Central memory CD4-positive, alpha-beta T cell (primary cell): ENCODE measurements at regions not wholly inside any gene's neighbourhood (a gene's known extent, or its start where the extent isn't known, plus 50 kb on each side); places are given as distances from the start of the nearest gene placed in this dataset.
"Not testable (repeated sequence)": the region's sequence is repeated elsewhere in the genome, so short reads cannot be mapped to it uniquely, and the experiment has no call there.

Source experiments
- DNase-seq: peaks from one replicate; pipeline ENCODE4 v3.0.0; 2022

DNA sequence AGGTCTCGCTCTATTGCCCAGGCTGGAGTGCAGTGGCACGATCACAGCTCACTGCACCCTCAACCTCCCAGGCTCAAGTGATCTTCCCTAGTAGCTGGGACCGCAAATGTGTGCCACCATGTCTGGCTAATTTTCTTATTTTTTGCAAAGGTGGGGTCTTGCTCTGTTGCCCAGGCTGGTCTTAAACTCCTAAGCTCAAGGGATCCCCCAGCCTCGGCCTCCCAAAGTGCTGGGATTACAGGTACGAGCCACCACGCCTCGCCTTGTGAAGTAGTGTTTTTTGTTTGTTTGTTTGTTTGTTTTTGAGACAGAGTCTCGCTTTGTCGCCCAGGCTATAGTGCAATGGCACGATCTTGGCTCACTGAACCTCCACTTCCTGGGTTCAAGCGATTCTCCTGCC is 125.5 kb downstream of the HAUS1 start:
- DNase-seq: not testable (repeated sequence)

GRCh38 chr18:46236156-46236555 is 132.0 kb downstream of the HAUS1 start:
- DNase-seq: no peak

GRCh38 chr18:46237891-46238290 is 133.7 kb downstream of the HAUS1 start:
- no peak for DNase-seq

DNA sequence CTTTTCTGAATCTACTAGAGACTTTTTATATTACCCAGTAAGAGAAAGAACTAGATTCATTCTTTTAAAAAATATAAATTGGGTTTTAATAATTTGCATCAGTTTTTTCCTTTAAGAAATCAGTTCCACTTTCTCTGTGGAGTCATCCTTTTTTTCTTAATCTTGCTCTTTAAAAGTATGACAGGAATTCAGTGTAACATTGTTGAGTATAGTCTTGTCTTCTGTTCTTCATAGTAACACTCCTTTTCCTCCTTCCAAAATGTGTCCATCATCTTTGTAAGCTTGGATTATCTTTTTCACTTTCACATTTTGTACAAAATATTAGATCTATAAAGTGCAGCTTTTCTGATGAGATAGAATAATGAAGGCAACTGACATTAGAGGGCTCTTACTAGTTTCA is 135.4 kb downstream of the HAUS1 start:
- DNase-seq: no peak

- no peak for DNase-seq
Measured at GRCh38 chr18:46239998-46240397, 135.8 kb downstream of the HAUS1 start.

GRCh38 chr18:46241393-46241792 is 137.2 kb downstream of the HAUS1 start:
- DNase-seq: not testable (repeated sequence)

DNA sequence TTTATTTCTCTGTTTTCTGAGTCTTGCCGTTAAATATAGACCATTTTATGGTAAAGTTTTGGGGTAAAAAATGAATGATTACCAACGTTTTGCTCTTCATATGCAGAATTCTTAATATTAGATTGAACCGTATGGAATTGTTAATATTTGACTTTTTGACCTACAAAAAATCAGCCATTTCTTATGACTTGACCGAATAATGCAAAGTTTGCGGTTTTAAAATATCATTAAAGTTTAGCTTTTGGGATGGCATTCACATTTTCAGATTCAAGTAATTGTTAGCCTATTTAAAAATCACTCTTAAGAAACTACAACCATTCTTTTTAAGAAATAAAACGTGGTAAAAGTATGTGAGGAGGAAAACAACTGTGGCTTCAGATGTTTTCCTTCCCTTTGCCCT is 138.0 kb downstream of the HAUS1 start:
- no peak for DNase-seq

- DNase-seq: no peak
Measured at GRCh38 chr18:46243095-46243494, 138.9 kb downstream of the HAUS1 start.

GRCh38 chr18:46243673-46244072 is 139.5 kb downstream of the HAUS1 start:
- no peak for DNase-seq

GRCh38 chr18:46246101-46246500 is 141.9 kb downstream of the HAUS1 start:
- no peak for DNase-seq

GRCh38 chr18:46247942-46248341 is 143.8 kb downstream of the HAUS1 start:
- no peak for DNase-seq

GRCh38 chr18:46250084-46250811 is 146.1 kb downstream of the HAUS1 start:
- peak; percentile 75 for DNase-seq

- DNase-seq: no peak
Measured at GRCh38 chr18:46250812-46251173, 146.6 kb downstream of the HAUS1 start.

DNA sequence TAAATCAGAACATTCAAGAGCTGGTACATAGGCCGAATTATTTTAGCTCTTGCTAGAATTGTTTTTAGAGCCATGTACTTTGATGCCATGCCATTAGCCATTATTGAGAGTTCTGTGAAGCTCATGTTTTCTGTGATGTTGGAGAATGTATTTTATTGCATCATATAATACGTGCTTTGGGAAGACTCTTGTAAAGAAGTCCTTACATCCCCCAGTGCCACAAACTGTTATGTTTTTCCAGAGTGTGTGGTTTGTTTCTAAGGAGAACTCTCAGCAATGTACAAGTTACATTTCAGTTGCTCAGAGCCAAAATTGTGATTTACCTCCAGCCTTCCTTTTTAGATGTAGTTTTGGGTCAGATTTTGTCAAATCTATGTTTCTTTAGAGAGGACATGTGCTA is 148.6 kb downstream of the HAUS1 start:
- no peak for DNase-seq

DNA sequence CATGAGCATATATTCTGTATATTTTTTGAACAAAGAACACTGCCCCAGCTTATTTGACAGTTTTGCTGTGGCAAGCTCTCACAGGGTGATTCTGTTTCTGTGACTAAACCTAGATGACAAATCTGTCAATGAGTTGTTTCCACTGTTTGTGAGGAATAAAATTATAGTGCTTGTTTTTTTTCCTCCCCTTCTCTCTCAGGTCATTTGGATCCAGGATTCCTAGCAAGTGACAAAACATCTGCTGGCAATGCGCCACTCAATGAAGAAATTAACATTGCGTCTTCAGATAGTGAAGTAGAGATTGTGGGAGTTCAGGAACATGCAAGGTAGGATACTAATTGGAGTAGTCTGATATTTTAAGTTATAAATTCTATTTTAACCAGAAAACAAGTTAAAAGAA is 149.3 kb downstream of the HAUS1 start:
- DNase-seq: no peak

DNA sequence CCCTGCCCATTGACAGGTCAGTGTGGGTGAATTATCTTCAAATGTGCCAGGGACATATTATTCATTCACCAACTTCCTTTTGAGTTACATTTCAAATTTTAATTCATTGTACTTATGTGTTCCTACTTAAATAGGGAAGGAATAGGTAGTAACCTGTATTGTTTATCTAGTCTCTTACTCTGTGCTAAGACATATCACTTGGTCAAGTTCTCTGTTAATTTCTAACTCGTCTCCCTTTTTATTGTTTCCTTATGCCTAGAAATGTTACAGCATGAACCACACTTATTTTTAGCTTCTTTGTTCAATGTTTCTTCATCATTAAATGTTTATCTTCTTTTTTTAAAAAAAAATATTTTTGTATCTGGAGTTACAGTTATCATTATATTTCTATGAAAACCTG is 151.9 kb downstream of the HAUS1 start:
- no peak for DNase-seq

- DNase-seq: no peak
Measured at GRCh38 chr18:46257366-46257765, 153.2 kb downstream of the HAUS1 start.

DNA sequence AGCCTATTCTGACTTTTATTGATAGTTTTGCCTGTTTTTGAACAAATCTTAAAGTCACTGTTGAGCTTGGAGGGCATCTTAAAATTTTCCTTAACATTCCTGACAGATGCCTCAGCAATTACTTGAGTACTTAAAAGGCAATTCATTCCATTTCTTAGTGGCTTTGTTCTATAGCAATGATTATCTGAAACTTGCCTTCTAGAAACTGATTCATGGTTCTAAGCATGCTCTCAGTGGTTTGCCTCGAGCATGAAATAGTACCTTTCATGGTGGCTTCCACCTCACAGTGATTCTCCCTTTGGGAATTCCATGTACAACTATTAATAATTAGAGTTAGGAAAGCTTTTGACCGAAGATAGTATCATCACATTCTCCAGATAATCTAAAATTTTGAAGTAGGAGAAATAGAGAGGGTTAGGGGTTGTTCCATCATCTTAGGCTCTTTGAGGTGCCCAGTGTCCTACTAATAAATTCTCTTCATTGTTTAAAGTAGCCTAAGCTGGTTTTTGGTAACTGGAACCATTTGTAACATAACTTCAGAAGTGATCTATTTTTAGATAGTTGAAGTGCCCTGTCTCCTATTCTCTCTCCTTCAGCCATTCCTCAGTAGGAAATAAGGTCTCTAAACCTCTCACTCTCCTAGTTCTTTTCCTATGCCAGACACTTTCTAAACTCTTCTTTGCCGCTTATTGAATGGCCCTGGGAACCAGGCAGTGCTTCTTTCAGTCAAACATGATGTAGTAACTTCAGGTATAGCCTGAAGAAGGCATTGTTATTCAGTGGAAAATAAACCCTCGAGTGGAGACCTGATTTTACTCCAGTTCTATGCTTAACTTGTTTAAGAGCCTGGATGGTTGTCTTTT is 156.1 kb downstream of the HAUS1 start:
- DNase-seq: no peak

DNA sequence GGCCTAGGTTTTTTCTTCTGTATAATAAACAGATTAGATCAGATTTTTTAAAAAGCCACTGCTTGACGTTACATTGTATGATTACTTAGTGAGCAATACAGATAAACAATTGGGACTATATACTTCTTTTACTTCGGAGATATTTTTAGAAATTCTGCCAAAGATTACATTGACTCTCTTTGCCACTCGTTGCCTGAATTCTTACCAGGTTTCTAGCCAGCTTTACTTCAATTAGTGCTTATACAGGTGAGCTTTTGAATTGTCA is 156.6 kb downstream of the HAUS1 start:
- DNase-seq: no peak

GRCh38 chr18:46261799-46262198 is 157.6 kb downstream of the HAUS1 start:
- no peak for DNase-seq

- DNase-seq: no peak
Measured at GRCh38 chr18:46262856-46263255, 158.7 kb downstream of the HAUS1 start.

- DNase-seq: peak; percentile 56
Measured at GRCh38 chr18:46264255-46264654, 160.1 kb downstream of the HAUS1 start.

GRCh38 chr18:46265196-46266156 is 161.3 kb downstream of the HAUS1 start:
- no peak for DNase-seq
